ENCODE measurements at regions not wholly inside any gene's neighbourhood (a gene's known extent, or its start where the extent isn't known, plus 50 kb on each side); places are given as distances from the start of the nearest gene placed in this dataset.

DNA sequence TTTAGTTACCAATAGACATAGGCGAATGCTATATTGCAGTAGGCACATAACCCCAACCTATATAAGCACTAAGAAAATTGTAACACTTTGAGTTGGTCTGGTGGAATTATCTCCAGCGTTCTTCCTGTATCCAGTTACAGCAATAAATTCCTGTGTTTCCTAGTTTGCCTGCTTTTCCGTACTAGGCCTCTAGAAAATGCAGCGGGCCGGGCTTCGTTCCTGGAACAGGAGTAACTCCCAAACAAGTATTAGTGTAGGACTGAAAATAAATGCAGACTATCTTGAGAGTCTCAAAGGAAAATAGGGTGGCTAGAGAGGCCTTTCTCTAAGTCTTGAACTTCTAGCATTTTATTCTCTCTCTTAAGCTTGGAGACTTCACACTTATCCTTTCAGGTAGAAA, 159.8 kb downstream of the OR13H1 start:
- DNase-seq (ENCODE audit: low spot score): no peak

DNA sequence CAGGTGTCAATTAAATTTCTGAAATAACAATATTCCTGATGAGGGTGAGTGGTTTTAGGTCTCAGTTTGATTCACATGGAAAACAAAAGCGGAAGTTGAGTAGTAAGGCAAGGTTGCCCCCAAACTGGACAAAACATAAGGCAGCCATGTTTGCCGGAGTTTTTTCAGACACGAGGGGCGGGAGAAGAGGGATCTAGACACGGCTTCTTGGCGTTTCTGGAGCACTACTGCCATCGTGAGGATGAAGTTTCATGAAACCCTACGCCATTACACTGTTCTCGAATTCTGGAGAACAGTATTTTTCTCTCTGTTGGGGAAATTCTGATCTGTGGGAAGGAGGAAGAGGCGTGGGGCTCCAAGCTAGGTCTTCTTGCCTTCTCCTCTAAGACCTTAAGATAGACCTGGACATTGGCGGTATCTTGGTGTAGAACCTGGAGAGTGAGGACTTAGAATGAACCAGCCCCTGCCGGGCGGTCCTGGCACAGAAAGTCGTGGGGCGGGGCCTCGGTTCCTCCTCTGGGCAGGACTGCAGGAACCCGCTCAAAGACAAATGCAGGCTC, 160.3 kb downstream of the OR13H1 start:
- peak; percentile 86 for DNase-seq (ENCODE audit: low spot score)

DNA sequence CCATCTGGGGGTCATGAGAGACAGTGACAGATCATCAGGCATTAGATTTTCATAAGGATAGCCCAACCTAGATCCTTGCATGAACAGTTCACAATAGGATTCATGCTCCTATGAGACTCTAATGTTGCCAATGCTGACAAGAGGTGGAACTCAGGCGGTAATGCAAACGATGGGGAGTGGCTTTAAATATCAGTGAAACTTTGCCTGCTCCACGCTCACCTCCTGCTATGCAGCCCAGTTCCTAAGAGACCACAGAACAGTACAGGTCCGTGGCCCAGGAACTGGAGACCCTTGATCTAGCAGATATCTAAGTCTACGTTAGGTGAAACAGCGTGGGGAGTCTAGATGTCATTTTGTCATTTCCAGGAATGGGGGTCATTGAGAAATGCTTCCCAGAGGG, 165.7 kb downstream of the OR13H1 start:
- no peak for DNase-seq (ENCODE audit: low spot score)

DNA sequence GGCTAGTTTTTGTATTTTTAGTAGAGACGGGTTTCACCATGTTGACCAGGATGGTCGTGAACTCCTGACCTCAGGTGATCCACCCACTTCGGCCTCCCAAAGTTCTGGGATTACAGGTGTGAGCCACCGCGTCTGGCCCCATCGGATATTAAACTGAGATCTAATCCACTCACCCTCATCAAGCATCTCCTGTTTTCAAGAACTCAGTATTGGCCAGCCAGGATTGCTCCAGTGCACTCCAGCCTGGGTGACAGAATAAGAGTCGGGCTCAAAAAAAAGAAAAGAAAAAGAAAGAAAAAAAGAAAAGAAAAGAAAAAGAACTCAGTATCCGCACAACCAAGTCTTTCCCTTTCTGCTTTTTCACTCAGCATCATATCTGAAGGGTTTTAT, 167.6 kb downstream of the OR13H1 start:
- DNase-seq (ENCODE audit: low spot score): no peak

GRCh38 chrX:131723646-131724045, 179.8 kb downstream of the OR13H1 start:
- DNase-seq (ENCODE audit: low spot score): no peak

DNA sequence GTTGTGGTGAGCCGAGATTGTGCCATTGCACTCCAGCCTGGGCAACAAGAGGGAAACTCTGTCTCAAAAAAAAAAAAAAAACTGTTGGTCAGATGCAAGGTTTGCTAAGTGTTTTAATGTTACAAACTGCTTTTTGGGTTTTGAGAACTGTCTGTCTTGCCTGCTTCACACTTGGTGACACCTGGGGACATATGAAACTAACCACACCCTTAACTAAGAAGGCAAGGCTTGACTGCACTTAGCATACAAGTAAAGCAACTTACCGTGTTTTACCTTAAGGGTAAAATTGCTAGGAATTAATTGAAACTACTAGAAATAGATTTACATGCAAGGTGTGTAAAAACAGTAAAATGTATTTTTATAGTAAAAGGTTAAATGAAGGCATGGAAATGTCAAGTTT, 180.4 kb downstream of the OR13H1 start:
- DNase-seq (ENCODE audit: low spot score): no peak

GRCh38 chrX:131725001-131725654, 181.3 kb downstream of the OR13H1 start:
- no peak for DNase-seq (ENCODE audit: low spot score)

GRCh38 chrX:131727778-131728177, 183.9 kb downstream of the OR13H1 start:
- DNase-seq (ENCODE audit: low spot score): no peak

DNA sequence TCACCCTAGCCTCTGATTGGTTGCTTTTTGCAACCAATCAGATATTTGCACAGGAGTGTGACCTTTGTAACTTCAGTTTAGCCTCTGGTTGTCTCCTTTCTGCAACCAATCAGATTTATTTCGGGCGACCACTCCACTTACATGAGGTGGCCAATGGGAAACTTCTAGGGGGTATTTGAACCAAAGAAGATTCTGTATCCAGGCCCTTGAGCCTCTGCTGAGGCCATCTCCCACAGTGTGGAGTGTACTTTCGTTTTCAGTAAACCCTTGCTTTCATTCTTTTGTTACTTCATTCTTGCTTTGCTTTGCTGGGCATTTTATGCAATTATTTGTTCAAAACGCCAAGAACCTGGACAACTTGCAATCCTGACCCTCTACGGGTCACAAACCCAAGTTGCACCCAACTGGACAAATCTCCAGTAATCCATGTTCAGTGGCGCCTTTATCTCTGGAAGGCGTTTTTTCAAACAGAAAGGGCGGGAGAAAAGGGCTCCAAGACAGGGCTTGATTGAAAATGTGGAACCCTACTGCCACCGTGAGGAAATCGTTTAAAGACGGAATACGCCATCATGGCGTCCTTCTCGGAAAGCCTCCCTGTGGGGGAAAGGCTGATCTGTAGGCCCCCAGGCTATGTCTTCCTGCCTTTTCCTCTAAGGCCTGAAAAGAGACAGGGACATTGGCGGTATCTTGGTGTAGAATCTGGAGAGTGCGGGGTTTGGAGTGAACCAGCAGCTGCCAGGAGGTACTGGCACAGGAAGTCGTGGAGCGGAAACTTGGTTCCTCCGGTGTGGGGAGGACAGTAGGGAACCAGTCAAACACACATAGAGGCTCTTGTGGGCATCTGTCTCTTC, 184.6 kb downstream of the OR13H1 start:
- DNase-seq (ENCODE audit: low spot score): peak; percentile 76

DNA sequence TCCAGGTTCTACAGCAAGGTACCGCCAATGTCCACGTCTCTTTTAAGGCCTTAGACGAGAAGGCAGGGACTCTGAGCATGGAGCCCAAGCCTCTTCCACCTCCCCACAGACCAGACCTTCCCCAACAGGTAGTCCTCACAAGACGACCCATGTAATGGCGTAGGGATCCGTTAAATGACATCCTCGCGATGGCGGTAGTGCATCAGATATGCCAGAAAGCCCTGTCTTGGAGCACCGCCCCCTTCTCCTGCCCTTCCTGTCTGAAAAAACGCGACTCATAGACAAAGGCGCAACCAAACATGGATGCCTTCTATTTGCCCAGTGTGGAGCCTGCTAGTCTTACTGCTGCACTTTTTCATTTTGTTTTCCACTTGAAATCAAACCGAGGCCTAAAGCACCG, 185.4 kb downstream of the OR13H1 start:
- peak; percentile 77 for DNase-seq (ENCODE audit: low spot score)

- peak; percentile 46 for DNase-seq (ENCODE audit: low spot score)
Measured at GRCh38 chrX:131734621-131735020, 190.7 kb downstream of the OR13H1 start.

DNA sequence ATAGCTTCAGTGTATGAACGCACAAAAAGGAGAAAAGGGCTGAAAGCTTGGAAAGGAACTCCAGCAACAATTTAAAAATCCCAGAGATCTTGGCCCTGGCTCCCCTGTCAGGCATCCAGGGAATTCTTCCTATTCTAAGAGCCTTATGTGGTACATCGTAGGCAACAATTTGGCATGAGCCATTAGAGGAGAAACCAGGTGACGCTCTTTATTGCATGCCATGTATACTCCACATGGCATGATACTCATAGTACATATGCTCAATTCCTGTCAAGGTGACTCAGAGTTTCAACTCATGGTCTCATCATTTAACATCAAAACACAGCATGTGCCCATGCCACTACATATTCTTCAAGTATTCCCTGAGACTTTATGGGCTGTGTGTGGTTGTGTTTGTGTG, 191.3 kb downstream of the OR13H1 start:
- no peak for DNase-seq (ENCODE audit: low spot score)

DNA sequence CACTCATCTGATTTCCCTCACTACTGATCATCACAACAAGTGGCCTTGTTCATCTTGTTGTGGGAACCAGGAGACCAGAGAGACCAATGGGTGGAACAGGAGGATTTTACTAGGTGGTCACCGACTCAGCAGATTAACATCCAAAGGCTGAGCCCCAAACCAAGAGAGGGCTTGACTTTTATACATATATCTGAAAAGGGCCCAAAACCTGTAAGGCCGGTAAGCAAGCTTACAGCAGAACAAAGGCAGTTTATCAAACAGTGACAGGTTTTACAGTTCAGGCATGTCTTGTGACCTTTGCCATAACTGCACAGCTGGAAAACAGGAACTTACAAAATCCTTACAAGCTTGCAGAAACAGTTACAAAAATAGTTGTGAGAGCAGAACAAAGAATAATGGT, 195.9 kb downstream of the OR13H1 start:
- DNase-seq (ENCODE audit: low spot score): no peak

DNA sequence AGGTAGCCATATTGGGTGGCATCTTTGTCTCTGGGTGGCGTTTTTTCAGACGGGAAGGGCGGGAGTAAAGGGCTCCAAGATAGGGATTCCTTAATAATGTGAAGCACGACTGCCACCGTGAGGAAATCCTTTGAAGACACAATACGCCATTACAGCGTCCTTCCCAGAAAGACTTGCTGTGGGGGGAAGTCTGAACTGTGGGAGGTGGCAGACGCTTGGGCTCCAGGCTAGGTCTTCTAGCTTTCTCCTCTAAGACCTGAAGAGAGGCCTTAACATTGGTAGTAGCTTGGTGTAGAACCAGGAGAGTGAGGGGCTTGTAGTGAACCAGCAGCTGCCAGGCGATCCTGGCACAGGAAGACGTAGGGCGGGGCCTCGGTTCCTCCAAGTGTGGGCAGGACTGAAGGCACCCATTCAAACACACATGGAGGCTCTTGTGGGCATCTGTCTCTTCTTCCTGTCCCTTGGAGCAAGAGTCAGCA, 197.3 kb downstream of the OR13H1 start:
- DNase-seq (ENCODE audit: low spot score): peak; percentile 79

DNA sequence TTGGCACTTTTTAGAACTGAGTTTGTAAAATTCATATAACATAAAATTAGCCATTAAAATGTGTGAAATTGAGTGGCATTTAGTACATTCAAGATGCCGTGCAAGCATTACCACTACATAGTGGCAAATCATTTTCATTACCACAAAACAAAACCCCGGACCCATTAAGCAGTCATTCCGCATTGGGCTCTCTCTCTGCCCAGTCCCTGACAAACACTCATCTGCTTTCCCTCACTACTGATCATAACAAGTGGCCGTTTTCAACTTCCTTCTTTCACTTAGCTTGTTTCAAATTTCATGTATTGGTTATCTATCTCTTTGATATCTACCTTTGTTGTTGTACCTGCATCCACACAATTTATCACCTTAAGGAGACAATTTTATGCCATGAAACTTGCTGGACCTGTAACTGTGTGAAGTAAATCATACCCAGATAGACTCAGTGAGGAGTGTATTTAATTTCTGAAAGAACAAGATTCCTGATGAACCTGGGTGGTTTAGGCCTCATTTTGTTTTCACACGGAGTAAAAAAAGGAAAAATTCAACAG, 202.1 kb downstream of the OR13H1 start:
- no peak for DNase-seq (ENCODE audit: low spot score)

DNA sequence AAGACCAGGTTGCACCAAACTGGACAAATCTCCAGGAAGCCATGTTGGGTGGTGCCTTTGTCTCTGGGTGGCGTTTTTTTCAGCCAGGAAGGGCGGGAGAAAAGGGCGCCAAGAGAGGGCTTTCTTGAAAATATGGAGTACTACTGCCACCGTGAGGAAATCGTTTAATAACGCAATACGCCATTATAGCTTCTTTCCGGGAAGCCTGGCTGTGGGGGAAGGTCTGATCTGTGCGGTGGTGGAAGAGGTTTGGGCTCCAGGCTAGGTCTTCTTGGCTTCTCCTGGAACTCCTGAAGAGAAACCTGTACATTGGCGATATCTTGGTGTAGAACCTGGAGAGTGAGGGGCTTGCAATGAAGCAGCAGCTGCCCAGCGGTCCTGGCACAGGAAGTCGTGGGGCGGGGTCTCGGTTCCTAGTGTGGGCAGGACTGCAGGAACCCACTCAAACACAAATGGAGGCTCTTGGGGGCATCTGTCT, 202.7 kb downstream of the OR13H1 start:
- DNase-seq (ENCODE audit: low spot score): peak; percentile 85

DNA sequence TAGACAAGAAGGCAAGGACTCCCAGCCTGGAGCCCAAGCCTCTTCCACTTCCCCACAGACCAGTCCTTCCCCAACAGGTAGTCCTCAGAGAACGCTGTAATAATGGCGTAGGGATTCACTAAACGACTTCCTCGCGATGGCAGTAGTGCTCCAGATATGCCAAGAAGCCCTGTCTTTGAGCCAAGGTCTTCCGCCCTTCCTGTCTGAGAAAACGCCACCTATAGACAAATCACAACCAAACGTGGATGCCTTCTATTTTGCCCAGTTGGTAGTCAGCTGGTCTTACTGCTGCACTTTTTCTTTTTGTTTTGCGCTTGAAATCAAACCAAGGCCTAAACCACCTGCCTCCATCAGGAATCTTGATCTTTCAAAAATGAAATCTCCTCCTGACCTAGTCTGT, 203.3 kb downstream of the OR13H1 start:
- DNase-seq (ENCODE audit: low spot score): peak; percentile 77

DNA sequence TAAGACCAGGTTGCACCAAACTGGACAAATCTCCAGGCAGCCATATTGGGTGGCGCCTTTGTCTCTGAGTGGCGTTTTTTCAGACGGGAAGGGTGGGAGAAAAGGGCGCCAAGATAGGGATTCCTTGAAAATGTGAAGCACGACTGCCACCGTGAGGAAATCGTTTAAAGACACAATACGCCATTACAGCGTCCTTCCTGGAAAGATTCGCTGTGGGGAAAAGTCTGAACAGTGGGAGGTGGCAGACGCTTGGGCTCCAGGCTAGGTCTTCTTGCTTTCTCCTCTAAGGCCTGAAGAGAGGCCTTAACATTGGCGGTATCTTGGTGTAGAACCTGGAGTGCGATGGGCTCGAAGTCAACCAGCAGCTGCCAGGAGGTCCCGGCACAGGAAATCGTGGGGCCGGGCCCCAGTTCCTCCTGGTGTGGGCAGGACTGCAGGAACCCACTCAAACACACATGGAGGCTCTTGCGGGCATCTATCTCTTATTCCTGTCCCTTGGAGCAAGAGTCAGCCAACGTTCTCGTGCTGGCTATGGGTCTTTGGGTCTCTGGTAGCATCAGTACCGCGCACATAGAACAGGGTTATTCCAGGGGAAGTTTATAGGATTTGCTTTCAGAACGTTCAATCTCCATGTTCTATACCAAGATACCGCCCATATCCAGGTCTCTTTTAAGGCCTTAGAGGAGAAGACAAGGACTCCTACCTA, 208.8 kb downstream of the OR13H1 start:
- DNase-seq (ENCODE audit: low spot score): peak; percentile 74

- peak; percentile 77 for DNase-seq (ENCODE audit: low spot score)
Measured at GRCh38 chrX:131762802-131763234, 218.9 kb downstream of the OR13H1 start.

- DNase-seq (ENCODE audit: low spot score): peak; percentile 88
Measured at GRCh38 chrX:131763674-131764073, 219.8 kb downstream of the OR13H1 start.

DNA sequence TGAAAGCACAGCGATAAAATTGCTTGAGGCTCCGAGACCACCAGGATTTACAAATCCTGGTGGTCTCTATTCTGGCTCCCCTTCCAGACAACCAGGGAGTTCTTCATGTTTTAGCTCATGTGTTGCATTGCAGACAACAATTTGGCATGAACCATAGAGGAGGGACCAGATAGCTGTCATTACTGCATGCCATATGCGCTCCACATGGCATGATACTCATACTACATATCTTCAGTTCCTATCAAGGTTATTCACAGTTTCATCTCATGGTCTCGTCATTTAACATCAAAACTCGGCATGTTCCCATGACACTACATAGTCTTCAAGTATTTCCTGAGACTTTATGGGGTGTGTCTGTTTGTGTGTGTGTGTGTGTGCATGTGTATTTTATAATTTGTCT, 220.3 kb downstream of the OR13H1 start:
- DNase-seq (ENCODE audit: low spot score): no peak
